Nephron (organoid): ENCODE measurements at regions not wholly inside any gene's neighbourhood (a gene's known extent, or its start where the extent isn't known, plus 50 kb on each side); places are given as distances from the start of the nearest gene placed in this dataset.

ENCODE experiments used
- H3K27ac Mint-ChIP-seq, 3 experiments: 2 replicates each; pipeline ENCODE4 v1.8.0; 2020; ENCODE audit warnings: mixed read lengths in 3 of 3, mild to moderate bottlenecking in 2 of 3, moderate library complexity in 1 of 3
- H3K27me3 Mint-ChIP-seq: 2 replicates; pipeline ENCODE4 v1.8.0; 2021; ENCODE audit warnings: low read depth, mild to moderate bottlenecking, moderate library complexity, mixed read lengths
- H3K36me3 Mint-ChIP-seq: 2 replicates; pipeline ENCODE4 v1.8.0; 2020; ENCODE audit warnings: low read depth, mixed read lengths
- H3K4me1 Mint-ChIP-seq: 2 replicates; pipeline ENCODE4 v1.8.0; 2020; ENCODE audit warnings: mixed read lengths
- H3K4me3 Mint-ChIP-seq, 3 experiments: 2 replicates each; pipeline ENCODE4 v1.8.0; 2020; ENCODE audit warnings: mild to moderate bottlenecking in 3 of 3, mixed read lengths in 3 of 3, moderate library complexity in 2 of 3
- H3K9me3 Mint-ChIP-seq: 2 replicates; pipeline ENCODE4 v1.8.0; 2020; ENCODE audit warnings: mixed read lengths
- TF ChIP-seq, protein P1 (sequence below), 3 experiments: fragments of 200-600 bp; sonication (generic); IDR thresholded peaks; one replicate each; pipeline ENCODE4 v1.5.0; 2021; ENCODE audit warnings: antibody characterized with exemption in 3 of 3; ENCODE audit not compliant: unreplicated experiment in 3 of 3

- H3K27ac Mint-ChIP-seq, result no peak overlapping the region
- TF ChIP-seq, protein P1, sequence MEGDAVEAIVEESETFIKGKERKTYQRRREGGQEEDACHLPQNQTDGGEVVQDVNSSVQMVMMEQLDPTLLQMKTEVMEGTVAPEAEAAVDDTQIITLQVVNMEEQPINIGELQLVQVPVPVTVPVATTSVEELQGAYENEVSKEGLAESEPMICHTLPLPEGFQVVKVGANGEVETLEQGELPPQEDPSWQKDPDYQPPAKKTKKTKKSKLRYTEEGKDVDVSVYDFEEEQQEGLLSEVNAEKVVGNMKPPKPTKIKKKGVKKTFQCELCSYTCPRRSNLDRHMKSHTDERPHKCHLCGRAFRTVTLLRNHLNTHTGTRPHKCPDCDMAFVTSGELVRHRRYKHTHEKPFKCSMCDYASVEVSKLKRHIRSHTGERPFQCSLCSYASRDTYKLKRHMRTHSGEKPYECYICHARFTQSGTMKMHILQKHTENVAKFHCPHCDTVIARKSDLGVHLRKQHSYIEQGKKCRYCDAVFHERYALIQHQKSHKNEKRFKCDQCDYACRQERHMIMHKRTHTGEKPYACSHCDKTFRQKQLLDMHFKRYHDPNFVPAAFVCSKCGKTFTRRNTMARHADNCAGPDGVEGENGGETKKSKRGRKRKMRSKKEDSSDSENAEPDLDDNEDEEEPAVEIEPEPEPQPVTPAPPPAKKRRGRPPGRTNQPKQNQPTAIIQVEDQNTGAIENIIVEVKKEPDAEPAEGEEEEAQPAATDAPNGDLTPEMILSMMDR (IDR thresholded peaks at IDR 0.05; ENCODE audit: unreplicated experiment in 3 of 3), result no peak
- peaks cover under 1% of the 10 kb centered on the region for H3K36me3 Mint-ChIP-seq
- H3K9me3 Mint-ChIP-seq, result peaks cover 9% of the 10 kb centered on the region
- no peaks in the 10 kb centered on the region for H3K27me3 Mint-ChIP-seq
- peaks cover 5% of the 10 kb centered on the region for H3K4me1 Mint-ChIP-seq
- no peak overlapping the region for H3K4me3 Mint-ChIP-seq
Measured at GRCh38 chr18:67608191-67608590, 91.7 kb upstream of the DSEL start.

DNA sequence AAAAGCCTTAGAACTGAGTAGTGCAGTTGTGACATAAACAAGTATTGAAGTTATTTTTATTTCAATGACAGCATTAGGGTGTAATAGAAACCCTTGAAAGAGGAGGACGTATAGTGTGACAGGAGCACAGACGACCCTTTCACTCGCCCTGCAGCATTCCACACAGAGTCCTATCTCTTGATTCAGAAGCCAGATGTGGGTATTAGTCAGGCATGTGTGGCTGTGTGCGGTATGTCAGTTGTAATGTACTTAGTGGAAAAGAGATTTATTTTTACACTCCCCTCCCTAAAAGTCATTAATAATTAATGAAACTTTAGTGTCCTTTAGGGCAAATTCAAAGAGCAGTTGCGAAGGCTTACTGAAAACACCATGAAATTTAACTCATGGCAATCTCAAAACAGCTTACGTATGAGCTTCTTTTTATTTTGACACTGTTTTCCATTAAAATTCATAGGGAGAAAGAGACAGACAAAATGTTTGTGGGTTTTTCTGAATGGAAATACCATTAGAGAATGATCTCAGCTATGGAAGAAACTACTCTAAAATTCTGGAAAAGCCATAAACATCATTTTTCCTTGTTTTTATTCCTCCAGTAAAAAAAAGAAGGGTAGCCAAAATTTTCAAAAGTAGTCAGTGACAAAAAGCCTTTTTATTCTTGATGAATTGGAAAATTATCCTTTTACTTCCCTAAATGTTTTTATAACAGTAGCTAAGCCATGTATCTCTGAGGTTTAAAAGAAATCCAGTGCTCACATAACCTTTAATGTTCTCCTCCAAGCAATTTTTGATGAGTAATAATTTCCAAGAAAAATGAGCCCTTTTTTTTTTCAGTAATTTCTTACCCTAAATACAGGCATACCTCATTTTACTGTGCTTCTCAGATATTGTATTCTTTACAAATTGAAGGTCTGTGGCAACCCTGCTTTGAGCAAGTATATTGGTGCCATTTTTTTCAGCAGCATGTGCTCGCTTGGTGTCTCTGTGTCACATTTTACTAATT is 84.0 kb upstream of the DSEL start:
- Mint-ChIP-seq H3K4me3 (peak overlapping the region in 2 of 3 experiments; percentile 1 to 4), H3K27ac (peak overlapping the region in 2 of 3 experiments; percentile 48 to 66), H3K36me3 (peaks cover 8% of the 10 kb centered on the region), H3K27me3 (no peaks in the 10 kb centered on the region), H3K4me1 (peaks cover 21% of the 10 kb centered on the region), H3K9me3 (peaks cover 26% of the 10 kb centered on the region)
- TF ChIP-seq, protein P1 (IDR thresholded peaks at IDR 0.05; ENCODE audit: unreplicated experiment in 3 of 3), result no peak

DNA sequence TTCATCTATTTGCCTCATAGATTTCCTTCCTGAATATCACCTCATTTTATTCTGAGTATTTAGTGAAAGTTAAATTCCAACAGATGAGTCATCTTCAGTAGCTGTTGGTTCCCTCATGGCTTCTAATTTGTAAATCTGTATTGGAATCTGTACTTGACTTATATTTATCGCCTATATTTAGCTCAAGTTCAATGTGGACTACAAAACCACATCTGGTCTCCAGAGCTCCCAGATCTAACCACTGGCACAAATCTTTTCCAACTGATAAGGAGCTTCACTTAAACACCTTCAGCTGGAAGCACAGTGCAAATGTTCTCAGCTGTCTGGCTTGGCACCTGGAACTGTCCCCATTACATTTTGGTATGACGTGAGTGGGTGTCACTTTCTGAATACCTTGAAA is 82.8 kb upstream of the DSEL start:
- Mint-ChIP-seq H3K4me3 (no peak overlapping the region), H3K27ac (peak overlapping the region in 1 of 3 experiments; percentile 47), H3K9me3 (peaks cover 29% of the 10 kb centered on the region)

GRCh38 chr18:67597759-67598158 is 81.2 kb upstream of the DSEL start:
- Mint-ChIP-seq H3K4me3 (no peak overlapping the region), H3K4me1 (peaks cover 21% of the 10 kb centered on the region), H3K36me3 (peaks cover 3% of the 10 kb centered on the region)

More for the DNA sequence above, 82.8 kb upstream of the DSEL start:
- H3K27me3 Mint-ChIP-seq, result peaks cover 3% of the 10 kb centered on the region
- H3K4me1 Mint-ChIP-seq, result peaks cover 21% of the 10 kb centered on the region
- H3K36me3 Mint-ChIP-seq, result peaks cover 8% of the 10 kb centered on the region
- TF ChIP-seq, protein P1 (IDR thresholded peaks at IDR 0.05; ENCODE audit: unreplicated experiment in 3 of 3), result no peak

DNA sequence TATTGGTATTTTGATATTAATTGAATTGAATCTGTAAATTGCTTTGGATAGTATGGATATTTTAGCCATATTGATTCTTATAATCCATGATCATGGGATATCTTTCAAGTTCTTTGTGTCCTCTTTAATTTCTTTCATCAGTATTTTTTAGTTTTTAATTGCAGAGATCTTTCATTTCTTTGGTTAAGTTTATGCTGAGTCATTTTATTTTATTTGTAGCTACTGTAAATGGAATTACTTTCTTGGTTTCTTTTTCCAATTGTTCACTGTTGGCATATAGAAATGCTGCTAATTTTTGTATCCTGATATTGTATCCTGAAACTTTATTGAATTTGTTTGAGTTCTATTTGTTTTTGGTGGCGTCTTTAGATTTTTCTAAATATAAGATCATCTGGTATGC is 79.5 kb upstream of the DSEL start:
- Mint-ChIP-seq H3K27ac (no peak overlapping the region), H3K27me3 (peaks cover 3% of the 10 kb centered on the region)
- TF ChIP-seq, protein P1 (IDR thresholded peaks at IDR 0.05; ENCODE audit: unreplicated experiment in 3 of 3), result no peak

More at GRCh38 chr18:67597759-67598158, 81.2 kb upstream of the DSEL start:
- Mint-ChIP-seq H3K27me3 (peaks cover 3% of the 10 kb centered on the region), H3K27ac (no peak overlapping the region), H3K9me3 (peaks cover 21% of the 10 kb centered on the region)
- TF ChIP-seq, protein P1 (IDR thresholded peaks at IDR 0.05; ENCODE audit: unreplicated experiment in 3 of 3), result no peak

More for the DNA sequence above, 79.5 kb upstream of the DSEL start:
- H3K9me3 Mint-ChIP-seq, result peaks cover 10% of the 10 kb centered on the region
- H3K4me1 Mint-ChIP-seq, result peaks cover 17% of the 10 kb centered on the region
- H3K36me3 Mint-ChIP-seq, result no peaks in the 10 kb centered on the region
- no peak overlapping the region for H3K4me3 Mint-ChIP-seq
